Stomach (tissue), 8 donors: ENCODE measurements at regions not wholly inside any gene's neighbourhood (a gene's known extent, or its start where the extent isn't known, plus 50 kb on each side); places are given as distances from the start of the nearest gene placed in this dataset.
A peak's percentile ranks its signal among the peaks of the same experiment; 100 is the strongest.

Experiments
- DNase-seq, 2 donors: peaks; one replicate each; pipeline versions ENCODE4 v3.0.0 to v3.0.0-alpha.2; 2013 to 2019
- H3K27ac ChIP-seq, 5 donors: fragments of 200-600 bp in 4 of 5; sonication (generic) in 4 of 5; one replicate each; pipeline ENCODE4 v1.5.1; 2013 to 2019; ENCODE audit warnings: mild to moderate bottlenecking in 1 of 5, moderate library complexity in 1 of 5
- H3K27me3 ChIP-seq, 3 donors: fragments of 200-600 bp; sonication (generic); one replicate each; pipeline ENCODE4 v1.5.1; 2017 to 2019; ENCODE audit warnings: mixed run types in 1 of 3
- H3K36me3 ChIP-seq, 4 donors: fragments of 200-600 bp; sonication (generic); 1 replicate in 3 of 4; 2 replicates in 1 of 4; pipeline ENCODE4 v1.5.1; 2016 to 2019
- H3K4me1 ChIP-seq, 4 donors: fragments of 200-600 bp; sonication (generic); one replicate each; pipeline ENCODE4 v1.5.1; 2016 to 2019
- H3K4me3 ChIP-seq, 4 donors: fragments of 200-600 bp; sonication (generic) in 3 of 4; one replicate each; pipeline ENCODE4 v1.5.1; 2016 to 2019; ENCODE audit warnings: mild to moderate bottlenecking in 1 of 4
- H3K9me3 ChIP-seq, 4 donors: fragments of 200-600 bp; sonication (generic); one replicate each; pipeline ENCODE4 v1.5.1; 2016 to 2019
- CTCF ChIP-seq, 7 experiments: fragments of 450-650 bp in 4 of 7; fragments of 200-600 bp in 3 of 7; sonication (generic) in 3 of 7; IDR thresholded peaks; one replicate each; pipeline ENCODE4 v1.5.1; 2016 to 2019; ENCODE audit warnings: antibody characterized with exemption in 7 of 7, control low read depth in 2 of 7, mild to moderate bottlenecking in 1 of 7
- EP300 ChIP-seq: sonication (generic); formaldehyde crosslinking; IDR thresholded peaks from one replicate; pipeline ENCODE4 v1.6.1; 2017; ENCODE audit warnings: antibody characterized with exemption
- POLR2A ChIP-seq, 4 donors: fragments of 450-650 bp; IDR thresholded peaks; one replicate each; pipeline ENCODE4 v1.6.1; 2016; ENCODE audit warnings: antibody characterized with exemption in 4 of 4, control low read depth in 2 of 4, mild to moderate bottlenecking in 1 of 4, moderate library complexity in 1 of 4
- POLR2AphosphoS5 ChIP-seq, 3 donors: sonication (generic); formaldehyde crosslinking; IDR thresholded peaks; one replicate each; pipeline ENCODE4 v1.6.1; 2016; ENCODE audit warnings: antibody characterized with exemption in 3 of 3
- WGBS, 5 donors: extraction: QIAGEN DNeasy Blood & Tissue Kit in 3 of 5; methylation state at CpG; one replicate each; pipeline versions ENCODE4 v1.1.5 to v1.1.7; 2013 to 2018; 5-methylcytosine and 5-hydroxymethylcytosine counted together
- intact Hi-C: fragments of 100-400 bp; cut with DNase I; formaldehyde crosslinking; loops from one replicate; pipeline ENCODE4 v1.15.1; 2023; ENCODE audit warnings: low total_unique reads
- donor health status: healthy with polysubstance abuse.
- donor health status: Bipolar disorder and iron deficiency.
- donor health status: healthy.

DNA sequence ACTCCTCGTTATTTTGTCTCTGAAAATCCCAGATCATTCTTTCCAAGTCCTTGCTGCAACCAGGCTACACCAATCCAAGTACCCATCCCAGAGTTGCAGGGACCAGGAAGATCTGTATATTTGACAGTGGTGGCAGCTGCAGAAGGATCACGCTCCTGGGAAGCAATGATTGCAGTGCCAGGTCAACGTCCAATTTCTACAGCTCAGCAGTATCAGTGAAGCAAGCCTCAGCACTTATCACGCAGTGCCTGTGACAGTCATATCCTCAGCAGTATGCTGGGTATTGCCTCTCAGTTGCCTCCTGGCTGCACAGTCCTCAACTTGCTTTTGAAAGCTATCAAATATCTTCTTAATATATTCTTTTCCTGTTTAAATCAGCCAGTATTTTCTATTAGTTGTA is 66.7 kb downstream of the BARHL2 start:
- H3K27ac ChIP-seq: no peak overlapping the region
- peaks cover 0 to 5% (median 0%) of the 10 kb centered on the region in 3 donors for H3K27me3 ChIP-seq
- peak in 1 of 2 donors; percentile 1 for DNase-seq
- H3K4me1 ChIP-seq: no peaks in the 10 kb centered on the region
- H3K36me3 ChIP-seq: no peaks in the 10 kb centered on the region
- no peak overlapping the region for H3K4me3 ChIP-seq
- WGBS, 5 donors: 56 to 78% (median 69%) methylated on average over 4 of the region's 4 CpGs
- TF ChIP-seq POLR2AphosphoS5 (IDR thresholded peaks at IDR 0.05) (no peak), POLR2A (IDR thresholded peaks at IDR 0.05) (no peak), CTCF (IDR thresholded peaks at IDR 0.05) (no peak), EP300 (no peak)
- no peaks in the 10 kb centered on the region for H3K9me3 ChIP-seq
- intact Hi-C loops: no loop called here

GRCh38 chr1:90640325-90640724 is 76.8 kb downstream of the BARHL2 start:
- Histone ChIP-seq H3K36me3 (no peaks in the 10 kb centered on the region), H3K4me3 (no peak overlapping the region), H3K9me3 (no peaks in the 10 kb centered on the region), H3K4me1 (no peaks in the 10 kb centered on the region), H3K27ac (no peak overlapping the region), H3K27me3 (peaks cover 0 to 3% (median 0%) of the 10 kb centered on the region in 3 donors)
- no peak for DNase-seq
- 73 to 81% (median 78%) methylated on average over 4 of the region's 4 CpGs for WGBS, 5 donors
- intact Hi-C loops: no loop called here
- TF ChIP-seq EP300 (no peak), POLR2A (IDR thresholded peaks at IDR 0.05) (no peak), CTCF (IDR thresholded peaks at IDR 0.05) (no peak), POLR2AphosphoS5 (IDR thresholded peaks at IDR 0.05) (no peak)

DNA sequence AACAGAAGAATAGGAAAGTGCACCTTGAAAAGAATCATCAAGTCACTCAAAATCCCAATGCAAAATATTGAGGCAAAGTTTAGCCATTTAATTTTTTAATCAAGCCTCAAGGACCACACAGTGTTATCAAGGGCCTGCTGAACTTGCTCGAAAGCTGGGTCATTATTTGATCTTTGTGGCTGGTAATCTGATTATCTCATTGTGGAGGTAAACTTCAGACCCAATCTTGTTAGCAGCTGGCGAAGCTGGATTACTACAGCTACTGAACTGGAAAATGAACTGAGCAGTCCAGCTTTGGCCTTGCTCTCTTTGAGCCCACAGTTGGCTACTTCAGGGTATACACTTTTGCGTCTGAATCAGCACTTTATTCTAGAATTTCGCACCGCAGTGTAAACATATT is 94.4 kb downstream of the BARHL2 start:
- 49 to 71% (median 61%) methylated on average over 5 of the region's 5 CpGs for WGBS, 5 donors
- Histone ChIP-seq H3K9me3 (no peaks in the 10 kb centered on the region), H3K4me3 (no peak overlapping the region), H3K27ac (no peak overlapping the region), H3K27me3 (no peaks in the 10 kb centered on the region), H3K36me3 (no peaks in the 10 kb centered on the region), H3K4me1 (no peaks in the 10 kb centered on the region)
- intact Hi-C loops: no loop called here
- peak in 1 of 2 donors; percentile 2 for DNase-seq
- no peak for TF ChIP-seq EP300
- TF ChIP-seq POLR2A (IDR thresholded peaks at IDR 0.05): no peak
- TF ChIP-seq CTCF (IDR thresholded peaks at IDR 0.05): no peak
- TF ChIP-seq POLR2AphosphoS5 (IDR thresholded peaks at IDR 0.05): no peak

GRCh38 chr1:90621986-90622385 is 95.1 kb downstream of the BARHL2 start:
- DNase-seq: no peak
- TF ChIP-seq POLR2AphosphoS5 (IDR thresholded peaks at IDR 0.05) (no peak), POLR2A (IDR thresholded peaks at IDR 0.05) (no peak), CTCF (IDR thresholded peaks at IDR 0.05) (no peak), EP300 (no peak)
- no peaks in the 10 kb centered on the region for H3K36me3 ChIP-seq
- intact Hi-C loops: no loop called here
- no peaks in the 10 kb centered on the region for H3K9me3 ChIP-seq
- no peaks in the 10 kb centered on the region for H3K27me3 ChIP-seq
- WGBS, 5 donors: 74 to 84% (median 76%) methylated on average over 3 of the region's 3 CpGs
- no peaks in the 10 kb centered on the region for H3K4me1 ChIP-seq
- H3K4me3 ChIP-seq: no peak overlapping the region
- no peak overlapping the region for H3K27ac ChIP-seq
